AG04450 (cell line): ENCODE measurements at regions not wholly inside any gene's neighbourhood (a gene's known extent, or its start where the extent isn't known, plus 50 kb on each side); places are given as distances from the start of the nearest gene placed in this dataset.

Experiments used
- CTCF ChIA-PET: fragments of 300-600, 350-600 bp; formaldehyde crosslinking; extraction: SDS; loops from one replicate; lab custom pipeline; 2022; ENCODE audit warnings: antibody characterized with exemption, inconsistent platforms; lab: Charles Lee
- POLR2A ChIA-PET: fragments of 350-600 bp; formaldehyde crosslinking; extraction: SDS; loops from one replicate; lab custom pipeline; 2021; ENCODE audit warnings: antibody characterized with exemption, inconsistent platforms; lab: Yijun Ruan, JAX
- DNase-seq: peaks from one replicate; pipeline ENCODE4 v3.0.0-alpha.2; 2011; ENCODE audit warnings: low read depth, low spot score
- H3K27ac ChIP-seq: one replicate; pipeline ENCODE4 v1.5.1; 2012; ENCODE audit warnings: low read depth, low read length, control low read depth
- H3K27me3 ChIP-seq: one replicate; pipeline ENCODE4 v1.6.0; 2012; ENCODE audit warnings: low read length; ENCODE audit not compliant: control insufficient read depth, insufficient read depth
- H3K4me3 ChIP-seq: 2 replicates; pipeline ENCODE4 v1.5.1; 2011; ENCODE audit warnings: mild to moderate bottlenecking, low read depth, low read length, control low read depth
- H3K9me3 ChIP-seq: 2 replicates; pipeline ENCODE4 v1.5.1; 2012; ENCODE audit warnings: low read length; ENCODE audit not compliant: control insufficient read depth, insufficient read depth
- TF ChIP-seq, protein P1 (sequence below): IDR thresholded peaks from 2 replicates; pipeline ENCODE4 v1.5.1; 2011; ENCODE audit warnings: low read depth, low read length, control low read depth, inconsistent platforms

DNA sequence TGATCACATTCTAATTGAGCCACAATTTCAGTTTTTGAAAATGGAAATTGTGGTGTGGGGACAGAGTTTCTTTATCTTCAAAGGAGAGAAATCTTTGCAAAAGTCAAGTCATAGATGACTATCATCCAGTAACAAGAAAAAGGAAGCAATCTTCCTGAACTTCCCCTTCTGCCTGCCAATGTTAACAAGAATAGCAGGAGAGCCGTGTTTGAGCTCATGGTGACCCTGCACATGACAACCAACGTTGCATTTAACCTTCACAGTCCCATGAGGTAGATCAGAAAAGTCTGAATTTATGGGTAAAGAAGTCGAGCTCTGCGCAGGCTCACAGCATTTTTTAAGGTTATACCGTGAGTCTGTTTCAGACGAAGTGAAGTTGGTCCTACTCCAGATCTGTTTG lies 454.9 kb downstream of the LPIN1 start:
- Histone ChIP-seq H3K27me3 (no peaks in the 10 kb centered on the region), H3K9me3 (no peaks in the 10 kb centered on the region), H3K27ac (no peak overlapping the region), H3K4me3 (no peak overlapping the region)
- ChIA-PET POLR2A (no interaction called here), CTCF (interaction anchor here (1.3 to 3.0 kb wide), 2 partner anchors 515 to 806 kb away, joined by 7 to 17 read pairs; partner anchors contain the start of gene TRIB2)
- DNase-seq = no peak
- TF ChIP-seq, protein P1, sequence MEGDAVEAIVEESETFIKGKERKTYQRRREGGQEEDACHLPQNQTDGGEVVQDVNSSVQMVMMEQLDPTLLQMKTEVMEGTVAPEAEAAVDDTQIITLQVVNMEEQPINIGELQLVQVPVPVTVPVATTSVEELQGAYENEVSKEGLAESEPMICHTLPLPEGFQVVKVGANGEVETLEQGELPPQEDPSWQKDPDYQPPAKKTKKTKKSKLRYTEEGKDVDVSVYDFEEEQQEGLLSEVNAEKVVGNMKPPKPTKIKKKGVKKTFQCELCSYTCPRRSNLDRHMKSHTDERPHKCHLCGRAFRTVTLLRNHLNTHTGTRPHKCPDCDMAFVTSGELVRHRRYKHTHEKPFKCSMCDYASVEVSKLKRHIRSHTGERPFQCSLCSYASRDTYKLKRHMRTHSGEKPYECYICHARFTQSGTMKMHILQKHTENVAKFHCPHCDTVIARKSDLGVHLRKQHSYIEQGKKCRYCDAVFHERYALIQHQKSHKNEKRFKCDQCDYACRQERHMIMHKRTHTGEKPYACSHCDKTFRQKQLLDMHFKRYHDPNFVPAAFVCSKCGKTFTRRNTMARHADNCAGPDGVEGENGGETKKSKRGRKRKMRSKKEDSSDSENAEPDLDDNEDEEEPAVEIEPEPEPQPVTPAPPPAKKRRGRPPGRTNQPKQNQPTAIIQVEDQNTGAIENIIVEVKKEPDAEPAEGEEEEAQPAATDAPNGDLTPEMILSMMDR = no peak

DNA sequence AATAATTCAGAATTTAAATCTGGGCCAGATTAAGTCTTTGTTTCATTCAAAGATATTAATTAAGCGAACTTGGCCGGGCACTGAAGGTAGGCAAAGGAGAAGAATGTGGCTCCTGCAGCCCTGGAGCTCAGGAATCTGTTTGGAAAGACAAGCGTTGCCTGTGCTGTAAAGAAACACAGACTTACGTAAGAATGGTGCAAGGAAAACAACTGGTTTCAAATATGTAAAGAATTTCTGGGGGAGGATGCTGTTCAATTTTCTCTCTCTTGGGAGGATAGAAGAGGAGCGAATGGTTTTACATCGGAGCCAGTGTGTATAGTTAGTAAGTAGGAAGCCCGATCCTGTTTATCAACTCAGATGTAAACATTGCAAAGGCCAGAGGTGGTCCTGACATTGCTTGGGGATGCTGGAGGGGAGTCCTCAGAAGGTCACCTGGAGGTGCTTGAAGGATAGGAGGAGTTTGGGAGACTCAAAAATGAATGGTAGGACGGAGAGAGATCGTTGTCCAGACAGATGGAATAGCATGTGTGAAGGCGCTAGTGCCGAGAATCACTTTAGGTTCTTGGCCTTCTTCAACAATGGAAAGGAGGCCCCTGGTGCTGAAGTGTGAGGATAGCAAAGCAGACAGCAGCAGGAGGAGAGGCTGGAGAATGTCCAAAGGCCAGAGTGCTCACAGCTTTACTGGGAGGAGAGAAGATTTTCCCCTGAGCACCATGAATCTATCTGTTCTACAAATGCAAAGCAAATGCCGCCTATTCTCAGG lies 456.1 kb downstream of the LPIN1 start:
- CTCF ChIA-PET = interaction anchor here (1.3 to 3.0 kb wide), 2 partner anchors 514 to 804 kb away, joined by 7 to 17 read pairs; partner anchors contain the start of gene TRIB2
- TF ChIP-seq, protein P1 = peak; percentile 30
- DNase-seq = peak; percentile 16
- Histone ChIP-seq H3K4me3 (no peak overlapping the region), H3K27me3 (no peaks in the 10 kb centered on the region), H3K27ac (no peak overlapping the region), H3K9me3 (no peaks in the 10 kb centered on the region)
- POLR2A ChIA-PET = no interaction called here

DNA sequence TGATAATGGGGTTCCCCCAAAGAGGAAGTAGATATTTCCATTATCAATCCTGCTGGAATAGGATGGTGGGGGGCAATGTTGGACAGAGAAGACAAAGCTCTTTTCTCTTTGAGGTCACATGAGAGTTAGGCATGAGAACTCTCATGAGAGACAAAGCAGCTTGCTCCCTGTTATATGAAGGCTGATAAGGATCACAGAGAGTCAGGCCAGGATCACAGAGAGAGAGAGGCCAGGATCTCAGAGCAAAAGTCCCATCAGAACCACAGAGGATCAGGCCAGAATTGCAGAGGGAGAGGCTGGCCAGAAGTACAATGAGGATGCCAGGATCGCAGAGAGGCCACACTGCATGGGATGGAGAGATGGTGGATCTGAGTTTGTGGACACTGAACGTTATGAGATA lies 457.1 kb downstream of the LPIN1 start:
- H3K27ac ChIP-seq = no peak overlapping the region
- DNase-seq = no peak
- H3K9me3 ChIP-seq = no peaks in the 10 kb centered on the region
- ChIA-PET POLR2A (no interaction called here), CTCF (no interaction called here)
- no peak overlapping the region for H3K4me3 ChIP-seq
- TF ChIP-seq, protein P1 = no peak
- no peaks in the 10 kb centered on the region for H3K27me3 ChIP-seq

DNA sequence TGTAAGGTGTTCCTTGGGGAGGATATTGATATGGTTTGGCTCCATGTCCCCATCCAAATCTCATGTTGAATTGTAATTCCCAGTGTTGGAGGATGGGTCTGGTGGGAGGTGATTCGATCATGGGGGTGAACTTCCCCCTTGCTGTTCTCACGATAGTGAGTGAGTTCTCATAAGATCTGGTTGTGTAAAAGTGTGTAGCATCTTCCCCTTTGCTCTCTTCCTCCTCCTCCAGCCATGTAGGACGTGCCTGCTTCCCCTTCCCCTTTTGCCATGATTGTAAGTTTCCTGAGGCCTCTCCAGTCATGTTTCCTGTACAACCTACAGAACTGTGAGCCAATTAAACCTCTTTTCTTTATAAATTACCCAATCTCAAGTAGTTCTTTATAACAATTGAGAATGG lies 458.7 kb downstream of the LPIN1 start:
- Histone ChIP-seq H3K4me3 (no peak overlapping the region), H3K27ac (no peak overlapping the region), H3K9me3 (no peaks in the 10 kb centered on the region), H3K27me3 (no peaks in the 10 kb centered on the region)
- no peak for DNase-seq
- ChIA-PET POLR2A (no interaction called here), CTCF (interaction anchor here (0.7 to 0.9 kb wide), 2 partner anchors 430 to 802 kb away, joined by 3 read pairs; no protein-coding TSS in a partner anchor)
- TF ChIP-seq, protein P1 = no peak

DNA sequence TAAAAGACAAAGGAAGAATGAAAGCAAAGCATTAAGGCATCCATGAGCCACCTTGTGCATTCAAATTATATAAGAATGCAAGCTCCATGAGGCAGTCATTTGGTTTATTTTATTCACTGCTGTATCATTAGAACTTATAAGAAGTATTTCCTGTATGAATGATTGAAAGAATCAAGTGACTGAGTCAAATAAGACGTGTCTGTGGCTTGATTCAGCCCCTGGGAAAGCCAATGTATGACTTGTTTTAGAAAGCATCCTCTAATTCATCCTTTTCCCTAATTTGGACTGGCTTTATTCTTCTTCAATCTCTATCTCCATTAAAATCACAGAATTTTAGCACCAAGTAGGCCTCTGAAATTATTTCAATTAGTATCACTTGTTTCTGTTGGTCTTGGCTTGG lies 461.1 kb downstream of the LPIN1 start:
- TF ChIP-seq, protein P1 = no peak
- no peaks in the 10 kb centered on the region for H3K27me3 ChIP-seq
- ChIA-PET POLR2A (no interaction called here), CTCF (no interaction called here)
- H3K4me3 ChIP-seq = no peak overlapping the region
- DNase-seq = no peak
- no peak overlapping the region for H3K27ac ChIP-seq
- H3K9me3 ChIP-seq = no peaks in the 10 kb centered on the region
